Esophagus muscularis mucosa (tissue), 4 donors: ENCODE measurements at regions not wholly inside any gene's neighbourhood (a gene's known extent, or its start where the extent isn't known, plus 50 kb on each side); places are given as distances from the start of the nearest gene placed in this dataset.

Experiments used
- DNase-seq: peaks from one replicate; pipeline ENCODE4 v3.0.0-alpha.2; 2017; ENCODE audit errors: extremely low spot score
- H3K27ac ChIP-seq, 4 donors: fragments of 200-600 bp; sonication (generic); replicated peaks in 1 of 4; 1 replicate in 3 of 4; 2 replicates in 1 of 4; pipeline ENCODE4 v1.5.1; 2016 to 2019; ENCODE audit warnings: mild to moderate bottlenecking in 1 of 4
- H3K27me3 ChIP-seq, 4 donors: fragments of 200-600 bp; sonication (generic); one replicate each; pipeline versions ENCODE4 v1.5.1 to v1.6.0; 2016 to 2019
- H3K36me3 ChIP-seq, 4 donors: fragments of 200-600 bp; sonication (generic); one replicate each; pipeline ENCODE4 v1.5.1; 2016 to 2019
- H3K4me1 ChIP-seq, 4 donors: fragments of 200-600 bp; sonication (generic); one replicate each; pipeline ENCODE4 v1.5.1; 2016 to 2019
- H3K4me3 ChIP-seq, 4 donors: fragments of 200-600 bp; sonication (generic); 1 replicate in 2 of 4; 2 replicates in 2 of 4; pipeline ENCODE4 v1.5.1; 2016 to 2019; ENCODE audit warnings: mild to moderate bottlenecking in 4 of 4, moderate library complexity in 1 of 4
- H3K9me3 ChIP-seq, 4 donors: fragments of 200-600 bp; sonication (generic); 1 replicate in 3 of 4; 2 replicates in 1 of 4; pipeline ENCODE4 v1.5.1; 2016 to 2019
- EP300 ChIP-seq: sonication (generic); formaldehyde crosslinking; IDR thresholded peaks from one replicate; pipeline ENCODE4 v1.6.1; 2017; ENCODE audit warnings: antibody characterized with exemption
- POLR2A ChIP-seq: fragments of 450-650 bp; IDR thresholded peaks from one replicate; pipeline ENCODE4 v1.6.1; 2017; ENCODE audit warnings: antibody characterized with exemption, moderate library complexity, mild to moderate bottlenecking, low read depth
- POLR2AphosphoS5 ChIP-seq, 2 donors: sonication (generic); formaldehyde crosslinking; IDR thresholded peaks; one replicate each; pipeline ENCODE4 v1.6.1; 2017; ENCODE audit warnings: antibody characterized with exemption in 2 of 2
- WGBS: methylation state at CpG from one replicate; pipeline ENCODE4 v1.1.5; 2018; 5-methylcytosine and 5-hydroxymethylcytosine counted together
- intact Hi-C: fragments of 100-400 bp; cut with DNase I; formaldehyde crosslinking; loops from one replicate; pipeline ENCODE4 v1.15.1; 2023
- TF ChIP-seq, protein P1 (sequence below), 3 experiments: fragments of 200-600 bp in 2 of 3; fragments of 450-650 bp in 1 of 3; sonication (generic) in 2 of 3; IDR thresholded peaks; one replicate each; pipeline ENCODE4 v1.5.1; 2017 to 2019; ENCODE audit warnings: antibody characterized with exemption in 3 of 3, mild to moderate bottlenecking in 2 of 3, moderate library complexity in 1 of 3

DNA sequence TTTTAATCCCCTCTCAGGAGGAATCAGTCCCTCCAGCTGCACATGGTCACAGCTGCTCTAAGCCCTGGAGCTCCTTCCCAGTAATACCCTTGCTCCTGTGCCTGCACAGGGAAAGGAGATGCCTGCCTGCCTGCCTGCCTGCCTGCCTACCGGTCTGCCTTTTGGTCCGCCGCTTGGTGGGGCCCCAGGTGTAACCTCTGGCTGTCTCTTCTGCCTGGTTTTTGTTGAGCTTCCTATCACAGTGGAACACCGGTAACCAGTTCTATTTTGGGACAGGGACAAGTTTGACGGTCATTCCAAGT is 99.8 kb downstream of the DAD1 start:
- DNase-seq = no peak
- Histone ChIP-seq H3K27me3 (peaks cover 0 to 14% (median 0%) of the 10 kb centered on the region in 4 donors), H3K9me3 (no peaks in the 10 kb centered on the region), H3K27ac (no peak overlapping the region), H3K4me1 (peaks cover 0 to 30% (median 2%) of the 10 kb centered on the region in 4 donors), H3K36me3 (no peaks in the 10 kb centered on the region), H3K4me3 (no peak overlapping the region)
- whole genome bisulfite sequencing = 58% methylated on average over 5 of the region's 5 CpGs
- no peak for TF ChIP-seq POLR2AphosphoS5 (IDR thresholded peaks at IDR 0.05)
- TF ChIP-seq EP300 = no peak
- TF ChIP-seq, protein P1, sequence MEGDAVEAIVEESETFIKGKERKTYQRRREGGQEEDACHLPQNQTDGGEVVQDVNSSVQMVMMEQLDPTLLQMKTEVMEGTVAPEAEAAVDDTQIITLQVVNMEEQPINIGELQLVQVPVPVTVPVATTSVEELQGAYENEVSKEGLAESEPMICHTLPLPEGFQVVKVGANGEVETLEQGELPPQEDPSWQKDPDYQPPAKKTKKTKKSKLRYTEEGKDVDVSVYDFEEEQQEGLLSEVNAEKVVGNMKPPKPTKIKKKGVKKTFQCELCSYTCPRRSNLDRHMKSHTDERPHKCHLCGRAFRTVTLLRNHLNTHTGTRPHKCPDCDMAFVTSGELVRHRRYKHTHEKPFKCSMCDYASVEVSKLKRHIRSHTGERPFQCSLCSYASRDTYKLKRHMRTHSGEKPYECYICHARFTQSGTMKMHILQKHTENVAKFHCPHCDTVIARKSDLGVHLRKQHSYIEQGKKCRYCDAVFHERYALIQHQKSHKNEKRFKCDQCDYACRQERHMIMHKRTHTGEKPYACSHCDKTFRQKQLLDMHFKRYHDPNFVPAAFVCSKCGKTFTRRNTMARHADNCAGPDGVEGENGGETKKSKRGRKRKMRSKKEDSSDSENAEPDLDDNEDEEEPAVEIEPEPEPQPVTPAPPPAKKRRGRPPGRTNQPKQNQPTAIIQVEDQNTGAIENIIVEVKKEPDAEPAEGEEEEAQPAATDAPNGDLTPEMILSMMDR (IDR thresholded peaks at IDR 0.05) = no peak
- TF ChIP-seq POLR2A = no peak
- intact Hi-C loops = no loop called here

DNA sequence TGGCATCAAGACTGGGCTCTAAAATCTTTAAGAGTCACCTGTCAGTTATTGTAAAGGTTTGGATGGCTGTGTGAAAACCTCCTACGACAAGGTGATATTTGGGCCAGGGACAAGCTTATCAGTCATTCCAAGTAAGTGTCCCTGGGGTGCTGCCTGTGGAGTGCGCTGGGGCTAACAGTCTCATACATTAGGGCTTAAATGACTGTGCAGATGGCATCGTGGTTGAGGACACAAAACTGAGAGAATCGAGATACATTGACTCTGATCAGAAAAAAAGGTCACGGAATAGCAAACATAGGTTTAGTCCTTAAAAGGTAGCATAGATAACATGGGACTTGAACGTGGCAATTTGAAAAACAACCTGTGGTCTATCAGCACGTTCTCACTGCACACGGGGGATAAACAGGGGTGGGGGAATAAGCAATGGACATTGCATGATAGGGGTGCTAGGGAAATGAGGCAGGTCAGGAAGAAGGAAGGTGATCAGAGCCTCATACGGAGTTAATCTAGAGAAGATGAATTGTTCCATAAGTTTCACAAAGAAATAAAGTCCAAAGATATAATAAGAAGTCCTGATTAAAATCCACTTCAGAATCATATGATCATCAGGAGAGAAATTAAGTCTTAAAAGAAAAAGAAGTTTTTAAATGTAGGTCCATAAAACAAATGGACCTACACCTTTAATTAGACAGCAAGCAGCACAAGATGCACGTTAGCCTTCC is 100.3 kb downstream of the DAD1 start:
- TF ChIP-seq POLR2A (no peak), POLR2AphosphoS5 (IDR thresholded peaks at IDR 0.05) (no peak)
- TF ChIP-seq, protein P1 (IDR thresholded peaks at IDR 0.05) = no peak
- H3K9me3 ChIP-seq = no peaks in the 10 kb centered on the region
- peaks cover 0 to 14% (median 0%) of the 10 kb centered on the region in 4 donors for H3K27me3 ChIP-seq
- no peak for DNase-seq
- 83% methylated on average over 10 of the region's 10 CpGs for WGBS
- H3K36me3 ChIP-seq = no peaks in the 10 kb centered on the region
- H3K4me3 ChIP-seq = no peak overlapping the region
- H3K27ac ChIP-seq = no peak overlapping the region
- peaks cover 0 to 35% (median 2%) of the 10 kb centered on the region in 4 donors for H3K4me1 ChIP-seq
- intact Hi-C loops = no loop called here

DNA sequence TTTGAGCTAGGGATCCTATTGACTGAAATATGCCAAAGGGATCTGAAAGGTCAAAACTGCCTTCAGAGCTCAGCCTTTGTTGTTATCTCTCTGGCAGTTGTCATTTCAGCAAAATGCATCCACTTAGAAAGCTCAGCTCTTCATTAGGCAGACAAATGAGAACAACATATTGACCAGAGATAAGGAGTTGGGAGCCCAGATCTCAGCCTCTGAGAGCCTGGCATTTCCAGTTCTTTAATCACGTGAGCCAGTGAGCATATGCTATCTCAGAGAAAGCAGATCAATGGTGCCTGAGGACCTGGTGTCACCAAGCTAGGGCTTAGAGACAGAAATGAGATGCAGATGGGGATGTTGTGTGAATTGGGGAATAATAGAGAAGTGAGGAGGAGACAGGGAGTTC is 101.1 kb downstream of the DAD1 start:
- Histone ChIP-seq H3K36me3 (no peaks in the 10 kb centered on the region), H3K9me3 (no peaks in the 10 kb centered on the region), H3K27me3 (peaks cover 0 to 14% (median 0%) of the 10 kb centered on the region in 4 donors), H3K27ac (no peak overlapping the region), H3K4me3 (no peak overlapping the region), H3K4me1 (peaks cover 0 to 35% (median 2%) of the 10 kb centered on the region in 4 donors)
- WGBS = 46% methylated on average over 1 of the region's 1 CpG
- intact Hi-C loops = no loop called here
- DNase-seq = no peak
- TF ChIP-seq POLR2A (no peak), POLR2AphosphoS5 (IDR thresholded peaks at IDR 0.05) (no peak), EP300 (no peak)
- TF ChIP-seq, protein P1 (IDR thresholded peaks at IDR 0.05) = no peak

DNA sequence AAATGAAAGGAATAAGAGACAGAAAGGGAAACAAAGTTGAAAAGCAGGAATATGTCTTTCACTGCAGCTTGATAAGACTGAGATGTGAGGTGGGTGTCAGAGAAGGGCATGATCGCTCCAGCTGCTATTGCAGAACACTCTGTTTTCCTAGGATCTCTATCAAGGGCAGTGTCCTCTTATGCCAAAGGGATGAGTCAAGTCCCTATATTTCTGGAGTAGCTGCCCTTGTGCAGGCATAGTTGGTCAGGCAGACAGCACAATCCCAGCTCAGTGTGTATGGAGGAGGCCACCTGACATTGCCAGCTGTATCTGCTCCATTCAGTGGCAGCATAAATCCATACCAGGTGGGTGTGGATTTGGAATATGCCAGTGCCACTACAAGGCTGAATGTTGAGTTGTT is 101.6 kb downstream of the DAD1 start:
- no peaks in the 10 kb centered on the region for H3K9me3 ChIP-seq
- H3K4me3 ChIP-seq = no peak overlapping the region
- H3K27me3 ChIP-seq = peaks cover 0 to 14% (median 0%) of the 10 kb centered on the region in 4 donors
- no peaks in the 10 kb centered on the region for H3K36me3 ChIP-seq
- no peak for DNase-seq
- TF ChIP-seq POLR2A (no peak), EP300 (no peak), POLR2AphosphoS5 (IDR thresholded peaks at IDR 0.05) (no peak)
- TF ChIP-seq, protein P1 (IDR thresholded peaks at IDR 0.05) = no peak
- WGBS = 87% methylated on average over 1 of the region's 1 CpG
- no peak overlapping the region for H3K27ac ChIP-seq
- peaks cover under 1 to 38% (median 3%) of the 10 kb centered on the region in 4 donors for H3K4me1 ChIP-seq
- intact Hi-C loops = no loop called here

DNA sequence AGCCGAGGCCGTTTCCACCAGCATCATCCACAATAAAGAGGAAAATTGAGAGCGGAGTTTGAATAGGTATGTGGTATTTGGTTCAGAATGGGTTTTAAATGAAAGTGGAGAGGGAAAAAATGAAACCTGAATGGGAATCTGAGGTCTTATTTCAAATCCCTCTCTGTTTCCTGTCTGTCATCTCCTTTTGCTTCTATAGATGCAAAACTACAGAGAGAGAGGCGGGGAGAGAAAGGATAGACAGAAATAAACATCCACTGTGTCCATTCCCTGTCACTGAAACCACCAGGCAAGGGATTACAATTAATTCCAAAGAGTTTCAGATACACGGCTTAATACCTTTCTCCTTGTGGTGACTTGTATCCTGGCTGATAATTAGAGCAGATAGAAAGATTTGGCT is 102.3 kb downstream of the DAD1 start:
- WGBS = 95% methylated on average over 5 of the region's 5 CpGs
- Histone ChIP-seq H3K36me3 (no peaks in the 10 kb centered on the region), H3K27me3 (peaks cover 0 to 14% (median 0%) of the 10 kb centered on the region in 4 donors), H3K4me3 (no peak overlapping the region), H3K27ac (no peak overlapping the region), H3K9me3 (no peaks in the 10 kb centered on the region), H3K4me1 (peaks cover 6 to 45% (median 10%) of the 10 kb centered on the region in 4 donors)
- no peak for TF ChIP-seq POLR2A
- TF ChIP-seq, protein P1 (IDR thresholded peaks at IDR 0.05) = no peak
- TF ChIP-seq EP300 = no peak
- no peak for TF ChIP-seq POLR2AphosphoS5 (IDR thresholded peaks at IDR 0.05)
- no peak for DNase-seq
- intact Hi-C loops = no loop called here
